Aorta (tissue), 5 donors: ENCODE measurements at regions not wholly inside any gene's neighbourhood (a gene's known extent, or its start where the extent isn't known, plus 50 kb on each side); places are given as distances from the start of the nearest gene placed in this dataset.

ENCODE experiments used
- ATAC-seq: fragments of 200-7000 bp; cut with Tn5 transposase; one replicate; pipeline ENCODE4 v1.9.1; 2022; ENCODE audit warnings: moderate library complexity; ENCODE audit not compliant: low FRiP score
- DNase-seq, 2 donors: peaks; one replicate each; pipeline ENCODE4 v3.0.0-alpha.2; 2020
- H3K27ac ChIP-seq, 2 donors: one replicate each; pipeline ENCODE4 v1.5.1; 2013; ENCODE audit warnings: low read length in 2 of 2, mild to moderate bottlenecking in 2 of 2, moderate library complexity in 2 of 2, control low read depth in 1 of 2, inconsistent platforms in 1 of 2, low read depth in 1 of 2
- H3K27me3 ChIP-seq, 2 donors: one replicate each; pipeline ENCODE4 v1.6.1; 2013; ENCODE audit warnings: control low read depth in 1 of 2, low read length in 1 of 2, mild to moderate bottlenecking in 1 of 2, moderate library complexity in 1 of 2; ENCODE audit not compliant: insufficient read depth in 2 of 2, control insufficient read depth in 1 of 2
- H3K36me3 ChIP-seq, 2 donors: one replicate each; pipeline ENCODE4 v1.6.1; 2013; ENCODE audit warnings: control low read depth in 1 of 2, low read length in 1 of 2, mild to moderate bottlenecking in 1 of 2; ENCODE audit not compliant: insufficient read depth in 2 of 2, control insufficient read depth in 1 of 2
- H3K4me1 ChIP-seq, 2 donors: one replicate each; pipeline ENCODE4 v1.6.1; 2013; ENCODE audit warnings: low read length in 2 of 2, control low read depth in 1 of 2, mild to moderate bottlenecking in 1 of 2, moderate library complexity in 1 of 2; ENCODE audit not compliant: insufficient read depth in 2 of 2, control insufficient read depth in 1 of 2
- H3K4me3 ChIP-seq, 2 donors: one replicate each; pipeline ENCODE4 v1.5.1; 2013; ENCODE audit warnings: low read length in 2 of 2, control low read depth in 1 of 2, mild to moderate bottlenecking in 1 of 2
- H3K9me3 ChIP-seq: one replicate; pipeline ENCODE4 v1.6.1; 2013; ENCODE audit warnings: mild to moderate bottlenecking, low read length; ENCODE audit not compliant: control insufficient read depth
- WGBS, 2 donors: extraction: QIAGEN DNeasy Blood & Tissue Kit; methylation state at CpG; one replicate each; pipeline ENCODE4 v1.1.7; 2013; 5-methylcytosine and 5-hydroxymethylcytosine counted together
- intact Hi-C, 2 donors: fragments of 100-400 bp; cut with DNase I; formaldehyde crosslinking; loops; one replicate each; pipeline versions ENCODE4 v1.14.2 to v1.15.0; 2022
- donor health status: healthy with polysubstance abuse.
- donor health status: Bipolar disorder and iron deficiency.
- donor health status: DM: no; HTN: no; CAD: no.
- donor health status: DM: no; HTN: no; CAD: no.
- donor health status: DM: yes; HTN: yes; CAD: no.

GRCh38 chr7:95690367-95690947, 81.9 kb upstream of the DYNC1I1 start:
- H3K9me3 ChIP-seq, result no peaks in the 10 kb centered on the region
- no peaks in the 10 kb centered on the region for H3K36me3 ChIP-seq
- peak; percentile 71 for ATAC-seq
- H3K27me3 ChIP-seq, result no peaks in the 10 kb centered on the region
- H3K4me1 ChIP-seq, result no peaks in the 10 kb centered on the region
- WGBS, 2 donors, result 2 to 3% methylated on average over 3 of the region's 3 CpGs
- no peak overlapping the region for H3K4me3 ChIP-seq
- intact Hi-C loops, result no loop called here
- no peak overlapping the region for H3K27ac ChIP-seq
- no peak for DNase-seq

- no peak for ATAC-seq
- intact Hi-C loops, result loop anchor here (2.0 to 5.0 kb wide), 3 partner anchors 147 to 177 kb away; no protein-coding TSS in a partner anchor
- Histone ChIP-seq H3K4me3 (no peak overlapping the region), H3K27me3 (no peaks in the 10 kb centered on the region), H3K4me1 (no peaks in the 10 kb centered on the region), H3K27ac (no peak overlapping the region), H3K36me3 (no peaks in the 10 kb centered on the region), H3K9me3 (no peaks in the 10 kb centered on the region)
- WGBS, 2 donors, result 82 to 84% methylated on average over 7 of the region's 7 CpGs
- no peak for DNase-seq
These were observed 83.3 kb upstream of the DYNC1I1 start for GRCh38 chr7:95688931-95689495.

- no peaks in the 10 kb centered on the region for H3K4me1 ChIP-seq
- no peak overlapping the region for H3K27ac ChIP-seq
- intact Hi-C loops, result loop anchor here (2.0 to 5.0 kb wide), 3 partner anchors 146 to 176 kb away; no protein-coding TSS in a partner anchor
- ATAC-seq (no peak), DNase-seq (no peak)
- H3K4me3 ChIP-seq, result no peak overlapping the region
- H3K9me3 ChIP-seq, result no peaks in the 10 kb centered on the region
- WGBS, 2 donors, result 20 to 24% methylated on average over 4 of the region's 4 CpGs
- H3K27me3 ChIP-seq, result no peaks in the 10 kb centered on the region
- H3K36me3 ChIP-seq, result no peaks in the 10 kb centered on the region
These were observed 84.5 kb upstream of the DYNC1I1 start for GRCh38 chr7:95687759-95688343.

GRCh38 chr7:95686109-95686508, 86.2 kb upstream of the DYNC1I1 start:
- no peaks in the 10 kb centered on the region for H3K4me1 ChIP-seq
- H3K4me3 ChIP-seq, result no peak overlapping the region
- intact Hi-C loops, result loop anchor here (5.0 kb wide), 2 partner anchors 144 to 174 kb away; no protein-coding TSS in a partner anchor
- peak in 1 of 2 donors; percentile 55 for DNase-seq
- peak; percentile 55 for ATAC-seq
- H3K27me3 ChIP-seq, result no peaks in the 10 kb centered on the region
- WGBS, 2 donors, result 2 to 12% methylated on average over 4 of the region's 4 CpGs
- H3K9me3 ChIP-seq, result no peaks in the 10 kb centered on the region
- no peaks in the 10 kb centered on the region for H3K36me3 ChIP-seq
- H3K27ac ChIP-seq, result no peak overlapping the region

- no peaks in the 10 kb centered on the region for H3K4me1 ChIP-seq
- no peaks in the 10 kb centered on the region for H3K9me3 ChIP-seq
- ATAC-seq (no peak), DNase-seq (no peak)
- intact Hi-C loops, result loop anchor here (1.0 to 5.0 kb wide), 2 partner anchors 87 to 157 kb away; partner anchors contain the start of gene PDK4 (in 1 of the 2)
- 80 to 84% methylated on average over 2 of the region's 2 CpGs for WGBS, 2 donors
- no peak overlapping the region for H3K27ac ChIP-seq
- no peaks in the 10 kb centered on the region for H3K36me3 ChIP-seq
- H3K27me3 ChIP-seq, result no peaks in the 10 kb centered on the region
- no peak overlapping the region for H3K4me3 ChIP-seq
These were observed 87.8 kb upstream of the DYNC1I1 start for GRCh38 chr7:95684505-95684904.

GRCh38 chr7:95684037-95684436, 87.7 kb upstream of the PDK4 start:
- Histone ChIP-seq H3K27ac (no peak overlapping the region), H3K9me3 (no peaks in the 10 kb centered on the region), H3K27me3 (no peaks in the 10 kb centered on the region), H3K4me1 (no peaks in the 10 kb centered on the region), H3K4me3 (no peak overlapping the region), H3K36me3 (no peaks in the 10 kb centered on the region)
- intact Hi-C loops, result loop anchor here (1.0 to 5.0 kb wide), 2 partner anchors 87 to 157 kb away; partner anchors contain the start of gene PDK4 (in 1 of the 2)
- DNase-seq, result no peak
- WGBS, 2 donors, result 5 to 39% methylated on average over 2 of the region's 2 CpGs
- peak; percentile 78 for ATAC-seq

- no peaks in the 10 kb centered on the region for H3K4me1 ChIP-seq
- H3K27me3 ChIP-seq, result no peaks in the 10 kb centered on the region
- DNase-seq, result no peak
- 44 to 83% methylated on average over 3 of the region's 3 CpGs for WGBS, 2 donors
- H3K27ac ChIP-seq, result no peak overlapping the region
- intact Hi-C loops, result loop anchor here in 1 of 2 donors (5.0 kb wide), 1 partner anchor 86 kb away; the partner anchor contains the start of gene PDK4
- no peaks in the 10 kb centered on the region for H3K9me3 ChIP-seq
- no peak for ATAC-seq
- H3K4me3 ChIP-seq, result no peak overlapping the region
- no peaks in the 10 kb centered on the region for H3K36me3 ChIP-seq
These were observed 86.6 kb upstream of the PDK4 start for GRCh38 chr7:95682913-95683312.

- H3K27ac ChIP-seq, result no peak overlapping the region
These were observed 80.4 kb upstream of the PDK4 start for GRCh38 chr7:95676691-95677090.

GRCh38 chr7:95675632-95676031, 79.3 kb upstream of the PDK4 start:
- DNase-seq (no peak), ATAC-seq (no peak)
- Histone ChIP-seq H3K4me1 (no peaks in the 10 kb centered on the region), H3K27ac (no peak overlapping the region), H3K9me3 (no peaks in the 10 kb centered on the region), H3K27me3 (no peaks in the 10 kb centered on the region), H3K4me3 (no peak overlapping the region), H3K36me3 (no peaks in the 10 kb centered on the region)
- WGBS, 2 donors, result 87 to 90% methylated on average over 3 of the region's 3 CpGs
- intact Hi-C loops, result no loop called here

More at GRCh38 chr7:95676691-95677090, 80.4 kb upstream of the PDK4 start:
- ATAC-seq (no peak), DNase-seq (no peak)
- Histone ChIP-seq H3K27me3 (no peaks in the 10 kb centered on the region), H3K4me3 (no peak overlapping the region), H3K9me3 (no peaks in the 10 kb centered on the region), H3K36me3 (no peaks in the 10 kb centered on the region), H3K4me1 (no peaks in the 10 kb centered on the region)
- 63 to 65% methylated on average over 3 of the region's 3 CpGs for WGBS, 2 donors
- intact Hi-C loops, result no loop called here
